ENCODE measurements at regions not wholly inside any gene's neighbourhood (a gene's known extent, or its start where the extent isn't known, plus 50 kb on each side); places are given as distances from the start of the nearest gene placed in this dataset.

DNA sequence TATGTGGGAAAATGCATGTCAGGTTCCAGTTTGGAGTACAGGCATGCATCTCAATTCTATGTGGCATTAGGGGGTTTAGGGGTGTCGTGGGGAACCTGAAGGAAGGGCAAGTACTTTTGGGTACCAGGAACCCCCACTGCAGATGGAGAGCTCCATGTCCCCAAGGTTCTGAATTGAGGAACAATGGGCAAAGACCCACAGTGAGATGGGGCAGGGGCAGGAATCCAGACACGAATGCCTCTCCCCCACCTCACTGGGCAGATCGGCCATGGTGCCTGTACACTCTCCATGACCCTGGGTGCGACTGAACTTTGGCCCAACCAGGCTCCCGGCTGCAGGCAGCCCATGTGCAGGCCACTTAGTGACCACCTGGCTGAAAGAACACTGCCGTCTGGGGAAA, 209.3 kb downstream of the HAUS1 start:
- Histone ChIP-seq H3K4me3 (ENCODE audit: low read length) (no peak overlapping the region), H3K9ac (ENCODE audit: low read length) (no peak overlapping the region), H3K9me3 (ENCODE audit: control insufficient read depth, low read depth, low read length) (no peaks in the 10 kb centered on the region), H3K4me1 (ENCODE audit: control insufficient read depth, low read depth, low read length) (no peaks in the 10 kb centered on the region), H3K36me3 (ENCODE audit: control insufficient read depth, low read depth, low read length) (no peaks in the 10 kb centered on the region), H3K27me3 (ENCODE audit: control insufficient read depth, insufficient read depth, low read length) (no peaks in the 10 kb centered on the region), H3K27ac (ENCODE audit: low read length) (no peak overlapping the region)

DNA sequence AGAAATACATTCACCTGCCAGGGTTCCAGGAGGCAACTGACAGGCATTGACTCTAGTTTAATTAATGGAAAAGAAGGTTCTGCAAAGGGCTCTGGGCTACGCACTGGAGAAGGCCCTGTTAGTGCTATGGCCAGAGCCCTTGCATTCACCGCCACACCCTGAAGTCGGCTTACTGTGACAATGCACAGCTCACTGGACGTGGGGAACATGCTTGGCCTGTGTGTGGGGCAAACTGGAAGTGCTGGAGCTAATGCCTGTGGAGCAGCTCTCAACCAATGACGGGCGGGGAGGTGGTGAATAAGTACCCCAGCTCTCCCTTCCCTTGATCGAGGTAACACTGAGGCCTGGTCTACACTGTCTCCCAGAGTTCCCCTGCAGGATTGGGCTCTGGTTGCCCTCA, 209.8 kb downstream of the HAUS1 start:
- no peak overlapping the region for H3K9ac ChIP-seq (ENCODE audit: low read length)
- no peaks in the 10 kb centered on the region for H3K4me1 ChIP-seq (ENCODE audit: control insufficient read depth, low read depth, low read length)
- no peak overlapping the region for H3K27ac ChIP-seq (ENCODE audit: low read length)

DNA sequence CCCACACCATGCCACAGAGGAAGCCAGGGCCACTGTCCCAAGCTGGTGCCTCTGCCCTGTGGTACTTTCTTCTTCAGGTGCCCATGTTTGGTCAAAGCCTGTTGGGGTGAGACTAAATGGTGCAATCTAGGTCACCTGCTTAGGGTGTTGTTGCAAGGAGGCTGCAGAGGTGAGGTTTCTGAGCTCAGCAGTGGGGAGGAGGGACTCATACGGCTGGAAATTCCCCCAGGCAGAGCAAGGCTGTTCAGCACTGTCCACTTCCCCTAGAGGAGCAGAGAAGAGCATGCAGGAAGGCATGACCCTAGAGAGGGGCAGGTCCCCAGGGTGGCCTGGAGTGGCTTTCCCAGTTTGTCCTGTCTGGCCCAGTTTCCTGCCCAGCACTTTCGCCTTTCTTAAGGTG, 211.0 kb downstream of the HAUS1 start:
- Histone ChIP-seq H3K36me3 (ENCODE audit: control insufficient read depth, low read depth, low read length) (no peaks in the 10 kb centered on the region), H3K9me3 (ENCODE audit: control insufficient read depth, low read depth, low read length) (no peaks in the 10 kb centered on the region), H3K4me1 (ENCODE audit: control insufficient read depth, low read depth, low read length) (no peaks in the 10 kb centered on the region), H3K27me3 (ENCODE audit: control insufficient read depth, insufficient read depth, low read length) (no peaks in the 10 kb centered on the region), H3K27ac (ENCODE audit: low read length) (no peak overlapping the region), H3K9ac (ENCODE audit: low read length) (no peak overlapping the region), H3K4me3 (ENCODE audit: low read length) (no peak overlapping the region)

More for the DNA sequence above, 209.8 kb downstream of the HAUS1 start:
- Histone ChIP-seq H3K4me3 (ENCODE audit: low read length) (no peak overlapping the region), H3K27me3 (ENCODE audit: control insufficient read depth, insufficient read depth, low read length) (no peaks in the 10 kb centered on the region), H3K36me3 (ENCODE audit: control insufficient read depth, low read depth, low read length) (no peaks in the 10 kb centered on the region), H3K9me3 (ENCODE audit: control insufficient read depth, low read depth, low read length) (no peaks in the 10 kb centered on the region)

- Histone ChIP-seq H3K4me1 (ENCODE audit: control insufficient read depth, low read depth, low read length) (peaks cover 18% of the 10 kb centered on the region), H3K27ac (ENCODE audit: low read length) (no peak overlapping the region), H3K36me3 (ENCODE audit: control insufficient read depth, low read depth, low read length) (no peaks in the 10 kb centered on the region), H3K27me3 (ENCODE audit: control insufficient read depth, insufficient read depth, low read length) (no peaks in the 10 kb centered on the region), H3K4me3 (ENCODE audit: low read length) (no peak overlapping the region), H3K9me3 (ENCODE audit: control insufficient read depth, low read depth, low read length) (no peaks in the 10 kb centered on the region), H3K9ac (ENCODE audit: low read length) (no peak overlapping the region)
Observed at GRCh38 chr18:46318356-46318755, 214.2 kb downstream of the HAUS1 start.

GRCh38 chr18:46319783-46320182, 215.6 kb downstream of the HAUS1 start:
- Histone ChIP-seq H3K4me1 (ENCODE audit: control insufficient read depth, low read depth, low read length) (peaks cover 23% of the 10 kb centered on the region), H3K9ac (ENCODE audit: low read length) (no peak overlapping the region), H3K36me3 (ENCODE audit: control insufficient read depth, low read depth, low read length) (no peaks in the 10 kb centered on the region), H3K9me3 (ENCODE audit: control insufficient read depth, low read depth, low read length) (no peaks in the 10 kb centered on the region), H3K27me3 (ENCODE audit: control insufficient read depth, insufficient read depth, low read length) (no peaks in the 10 kb centered on the region), H3K4me3 (ENCODE audit: low read length) (no peak overlapping the region), H3K27ac (ENCODE audit: low read length) (no peak overlapping the region)

DNA sequence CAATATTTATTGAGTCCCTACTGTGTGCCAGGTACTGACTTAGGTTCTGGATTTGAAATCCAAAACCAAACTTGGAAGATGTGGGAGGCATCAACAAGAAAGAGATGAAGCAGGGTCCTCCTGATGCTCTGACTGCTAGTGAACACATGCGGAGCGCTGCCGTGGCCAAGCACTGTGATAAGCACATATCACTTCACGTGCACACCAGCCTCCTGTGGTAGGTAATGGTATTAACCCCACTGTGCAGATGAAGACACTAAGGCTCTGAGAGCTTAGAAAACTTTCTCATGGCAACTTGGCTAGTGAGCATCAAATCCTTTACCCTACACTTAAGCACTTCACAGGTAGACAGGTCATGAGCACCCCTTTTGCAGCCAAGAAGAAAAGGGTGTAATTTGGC, 216.1 kb downstream of the HAUS1 start:
- H3K9me3 ChIP-seq (ENCODE audit: control insufficient read depth, low read depth, low read length): no peaks in the 10 kb centered on the region
- no peak overlapping the region for H3K4me3 ChIP-seq (ENCODE audit: low read length)
- H3K9ac ChIP-seq (ENCODE audit: low read length): no peak overlapping the region
- H3K36me3 ChIP-seq (ENCODE audit: control insufficient read depth, low read depth, low read length): no peaks in the 10 kb centered on the region
- peaks cover 23% of the 10 kb centered on the region for H3K4me1 ChIP-seq (ENCODE audit: control insufficient read depth, low read depth, low read length)
- H3K27ac ChIP-seq (ENCODE audit: low read length): no peak overlapping the region
- H3K27me3 ChIP-seq (ENCODE audit: control insufficient read depth, insufficient read depth, low read length): no peaks in the 10 kb centered on the region

DNA sequence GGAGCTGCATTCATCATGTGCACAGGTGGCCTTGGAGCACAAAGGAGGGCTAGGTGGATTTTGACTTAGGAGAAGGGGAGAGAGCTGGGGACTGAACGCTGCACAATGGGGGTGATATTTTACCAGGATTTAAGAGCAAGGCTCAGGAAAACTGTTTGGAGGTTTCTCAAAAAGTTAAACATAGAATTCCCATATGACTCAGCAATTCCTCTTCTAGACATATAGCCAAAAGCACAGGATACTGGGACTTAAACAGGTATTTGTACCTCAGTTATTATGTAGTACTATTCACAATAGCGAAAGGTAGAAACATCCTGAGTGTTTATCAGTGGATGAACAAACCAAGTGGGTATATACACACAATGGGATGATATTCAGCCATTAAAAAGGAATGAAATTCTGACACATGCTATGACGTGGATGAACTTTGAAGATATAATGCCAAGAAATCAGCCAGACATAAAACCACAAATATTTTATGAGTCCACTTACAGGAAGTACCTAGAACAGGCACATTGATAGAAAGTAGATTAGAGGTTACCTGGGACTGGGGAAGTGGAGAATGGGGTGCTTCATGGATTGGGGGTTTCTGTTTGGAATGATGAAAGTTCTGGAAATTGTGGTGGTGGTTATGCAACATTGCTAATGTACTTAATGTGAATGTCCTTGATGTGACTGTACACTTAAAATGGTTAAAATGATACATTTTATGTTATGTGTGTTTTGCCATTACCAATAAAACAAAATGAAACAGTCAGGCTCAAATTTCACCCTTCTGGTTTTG, 216.9 kb downstream of the HAUS1 start:
- H3K4me1 ChIP-seq (ENCODE audit: control insufficient read depth, low read depth, low read length): peaks cover 23% of the 10 kb centered on the region
- no peak overlapping the region for H3K4me3 ChIP-seq (ENCODE audit: low read length)
- H3K27me3 ChIP-seq (ENCODE audit: control insufficient read depth, insufficient read depth, low read length): no peaks in the 10 kb centered on the region
- H3K36me3 ChIP-seq (ENCODE audit: control insufficient read depth, low read depth, low read length): no peaks in the 10 kb centered on the region
- H3K9ac ChIP-seq (ENCODE audit: low read length): no peak overlapping the region
- no peak overlapping the region for H3K27ac ChIP-seq (ENCODE audit: low read length)
- no peaks in the 10 kb centered on the region for H3K9me3 ChIP-seq (ENCODE audit: control insufficient read depth, low read depth, low read length)

DNA sequence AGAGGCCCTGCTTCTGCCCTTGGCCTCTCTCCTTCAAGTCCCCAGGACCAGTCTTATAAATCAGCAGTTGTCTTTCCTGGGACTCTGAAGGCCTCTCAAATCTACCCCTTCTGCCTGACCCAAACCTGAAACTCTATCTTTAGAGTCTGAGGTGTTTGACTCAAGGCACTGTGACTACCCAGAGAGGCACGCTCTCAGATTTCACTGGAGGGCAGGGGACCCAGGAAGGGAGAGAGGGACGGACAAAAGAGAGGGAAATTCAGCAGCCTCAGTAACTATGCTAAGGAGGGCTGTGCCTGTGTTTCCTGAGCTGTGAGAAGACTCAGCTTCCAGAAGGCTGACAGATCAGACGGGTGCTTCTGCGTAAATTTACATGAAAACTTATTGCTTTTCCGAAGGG, 217.8 kb downstream of the HAUS1 start:
- Histone ChIP-seq H3K27ac (ENCODE audit: low read length) (no peak overlapping the region), H3K9ac (ENCODE audit: low read length) (no peak overlapping the region), H3K36me3 (ENCODE audit: control insufficient read depth, low read depth, low read length) (no peaks in the 10 kb centered on the region), H3K4me3 (ENCODE audit: low read length) (no peak overlapping the region), H3K4me1 (ENCODE audit: control insufficient read depth, low read depth, low read length) (peaks cover 23% of the 10 kb centered on the region), H3K27me3 (ENCODE audit: control insufficient read depth, insufficient read depth, low read length) (no peaks in the 10 kb centered on the region), H3K9me3 (ENCODE audit: control insufficient read depth, low read depth, low read length) (no peaks in the 10 kb centered on the region)

DNA sequence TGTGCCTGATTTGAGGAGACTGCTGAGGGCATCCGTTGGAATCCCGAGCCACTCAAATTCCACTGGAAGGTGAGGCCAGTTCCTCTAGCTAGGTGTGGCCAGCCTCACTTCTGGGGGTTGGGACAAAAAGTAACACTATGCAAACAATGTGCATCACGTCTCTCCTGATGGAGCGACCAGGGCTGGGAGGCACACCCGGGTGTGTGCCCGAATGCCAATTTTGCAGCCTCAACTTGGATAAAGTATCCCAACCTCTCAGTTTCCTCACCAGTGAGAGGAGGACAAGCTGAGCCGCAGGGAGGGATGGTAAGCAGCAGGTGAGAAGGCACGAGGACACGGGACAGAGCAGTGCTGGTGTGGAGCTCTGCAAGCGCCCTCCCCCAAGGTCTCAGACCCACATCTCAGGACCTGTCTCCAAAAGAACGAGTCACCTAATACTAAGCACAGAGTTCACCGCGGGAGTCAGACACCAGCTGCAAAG, 218.3 kb downstream of the HAUS1 start:
- peaks cover 23% of the 10 kb centered on the region for H3K4me1 ChIP-seq (ENCODE audit: control insufficient read depth, low read depth, low read length)
- H3K9me3 ChIP-seq (ENCODE audit: control insufficient read depth, low read depth, low read length): no peaks in the 10 kb centered on the region
- no peaks in the 10 kb centered on the region for H3K36me3 ChIP-seq (ENCODE audit: control insufficient read depth, low read depth, low read length)
- no peak overlapping the region for H3K9ac ChIP-seq (ENCODE audit: low read length)
- no peaks in the 10 kb centered on the region for H3K27me3 ChIP-seq (ENCODE audit: control insufficient read depth, insufficient read depth, low read length)
- no peak overlapping the region for H3K27ac ChIP-seq (ENCODE audit: low read length)
- no peak overlapping the region for H3K4me3 ChIP-seq (ENCODE audit: low read length)

GRCh38 chr18:46322941-46323340, 218.8 kb downstream of the HAUS1 start:
- no peak overlapping the region for H3K4me3 ChIP-seq (ENCODE audit: low read length)
- H3K27ac ChIP-seq (ENCODE audit: low read length): no peak overlapping the region
- H3K9ac ChIP-seq (ENCODE audit: low read length): no peak overlapping the region
- H3K4me1 ChIP-seq (ENCODE audit: control insufficient read depth, low read depth, low read length): peaks cover 23% of the 10 kb centered on the region
- no peaks in the 10 kb centered on the region for H3K9me3 ChIP-seq (ENCODE audit: control insufficient read depth, low read depth, low read length)
- no peaks in the 10 kb centered on the region for H3K36me3 ChIP-seq (ENCODE audit: control insufficient read depth, low read depth, low read length)
- H3K27me3 ChIP-seq (ENCODE audit: control insufficient read depth, insufficient read depth, low read length): no peaks in the 10 kb centered on the region

DNA sequence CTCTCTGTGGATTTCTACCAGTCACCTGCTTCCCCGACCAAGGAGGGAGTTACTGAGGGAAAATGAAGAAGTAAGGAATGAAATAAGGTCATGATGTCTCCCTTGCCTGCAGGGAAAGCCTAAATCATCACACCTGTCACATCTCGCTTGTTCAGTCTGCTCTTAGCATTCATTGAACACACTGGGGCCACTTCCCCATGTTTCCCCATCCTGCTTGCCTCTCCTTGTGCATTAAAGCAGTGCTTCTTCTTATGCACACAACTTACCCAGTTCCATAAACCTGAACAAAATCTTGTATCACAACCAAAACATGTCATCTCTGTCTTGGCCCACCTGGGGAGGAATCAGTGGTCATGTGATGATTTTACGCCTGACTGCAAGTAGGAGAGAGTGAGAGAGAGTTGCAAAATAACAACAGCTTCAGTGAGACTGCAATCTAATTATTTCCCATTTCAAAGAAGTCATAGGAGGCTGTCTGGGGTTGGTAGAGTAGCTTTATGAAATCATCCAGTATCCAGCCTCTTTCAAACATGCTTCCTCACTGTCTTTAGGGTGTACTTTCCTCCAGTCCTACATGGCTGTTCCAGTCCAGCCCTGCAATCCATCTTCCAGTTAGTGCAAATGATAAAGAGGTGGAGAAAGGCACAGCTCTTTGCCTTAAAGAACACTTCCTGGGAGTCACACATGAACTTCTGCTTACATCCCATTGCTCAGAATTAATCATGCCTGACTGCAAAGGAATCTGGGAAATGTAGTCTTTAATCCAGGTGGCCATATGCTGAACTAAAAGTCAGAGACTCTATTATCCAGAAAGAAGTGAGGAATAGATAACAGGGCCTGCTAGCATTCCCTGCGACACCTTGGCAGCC, 220.1 kb downstream of the HAUS1 start:
- H3K27ac ChIP-seq (ENCODE audit: low read length): no peak overlapping the region

More for the DNA sequence above, 220.1 kb downstream of the HAUS1 start:
- Histone ChIP-seq H3K4me1 (ENCODE audit: control insufficient read depth, low read depth, low read length) (peaks cover 23% of the 10 kb centered on the region), H3K9me3 (ENCODE audit: control insufficient read depth, low read depth, low read length) (no peaks in the 10 kb centered on the region), H3K36me3 (ENCODE audit: control insufficient read depth, low read depth, low read length) (no peaks in the 10 kb centered on the region), H3K9ac (ENCODE audit: low read length) (no peak overlapping the region), H3K4me3 (ENCODE audit: low read length) (no peak overlapping the region), H3K27me3 (ENCODE audit: control insufficient read depth, insufficient read depth, low read length) (no peaks in the 10 kb centered on the region)
